Endodermal cell (in vitro differentiated cells): ENCODE measurements at regions not wholly inside any gene's neighbourhood (a gene's known extent, or its start where the extent isn't known, plus 50 kb on each side); places are given as distances from the start of the nearest gene placed in this dataset.
A peak's percentile ranks its signal among the peaks of the same experiment; 100 is the strongest.

Source experiments
- DNase-seq: peaks from one replicate; pipeline ENCODE4 v3.0.0-alpha.2; 2017
- H3K27ac ChIP-seq: 2 replicates; pipeline ENCODE4 v1.5.1; 2013; ENCODE audit warnings: mild to moderate bottlenecking, low read depth, low read length, moderate library complexity
- H3K27me3 ChIP-seq: 2 replicates; pipeline ENCODE4 v1.6.1; 2013; ENCODE audit warnings: mild to moderate bottlenecking, low read length, moderate library complexity; ENCODE audit not compliant: insufficient read depth, control insufficient read depth, poor library complexity, severe bottlenecking
- H3K36me3 ChIP-seq: 2 replicates; pipeline ENCODE4 v1.7.0; 2013; ENCODE audit warnings: mild to moderate bottlenecking, low read length, moderate library complexity; ENCODE audit not compliant: control insufficient read depth, insufficient read depth
- H3K4me1 ChIP-seq: one replicate; pipeline ENCODE4 v1.7.0; 2013; ENCODE audit warnings: low read length; ENCODE audit not compliant: control insufficient read depth, insufficient read depth
- H3K4me3 ChIP-seq: 2 replicates; pipeline ENCODE4 v1.5.1; 2013; ENCODE audit warnings: mild to moderate bottlenecking, low read length, moderate library complexity
- H3K9ac ChIP-seq: 2 replicates; pipeline ENCODE4 v1.6.1; 2013; ENCODE audit warnings: mild to moderate bottlenecking, low read length, moderate library complexity; ENCODE audit not compliant: poor library complexity, severe bottlenecking; ENCODE audit errors: extremely low read depth
- H3K9me3 ChIP-seq: 2 replicates; pipeline ENCODE4 v1.6.1; 2013; ENCODE audit warnings: mild to moderate bottlenecking, low read length, moderate library complexity; ENCODE audit not compliant: control insufficient read depth
- H3K27ac Mint-ChIP-seq: 2 replicates; pipeline ENCODE4 v1.8.0; 2020; ENCODE audit warnings: mixed read lengths
- H3K27me3 Mint-ChIP-seq: 2 replicates; pipeline ENCODE4 v1.8.0; 2021; ENCODE audit warnings: mild to moderate bottlenecking, mixed read lengths; ENCODE audit not compliant: insufficient read depth
- H3K36me3 Mint-ChIP-seq: 2 replicates; pipeline ENCODE4 v1.8.0; 2020; ENCODE audit warnings: low read depth, mixed read lengths
- H3K4me1 Mint-ChIP-seq: 2 replicates; pipeline ENCODE4 v1.8.0; 2020; ENCODE audit warnings: mixed read lengths
- H3K4me3 Mint-ChIP-seq: 2 replicates; pipeline ENCODE4 v1.8.0; 2020; ENCODE audit warnings: mild to moderate bottlenecking, moderate library complexity, mixed read lengths
- H3K9me3 Mint-ChIP-seq: 2 replicates; pipeline ENCODE4 v1.8.0; 2020; ENCODE audit warnings: mild to moderate bottlenecking, mixed read lengths
- CTCF ChIP-seq: fragments of 200-600 bp; sonication (generic); conservative IDR thresholded peaks from 2 replicates; pipeline ENCODE4 v1.5.0; 2021; ENCODE audit warnings: antibody characterized with exemption, mild to moderate bottlenecking
- WGBS, 2 experiments: methylation state at CpG; one replicate each; pipeline versions ENCODE4 v1.1.5 to v1.1.7; 2013; ENCODE audit warnings: missing lambda C conversion rate in 2 of 2, mixed read lengths in 1 of 2; ENCODE audit not compliant: insufficient coverage in 1 of 2, insufficient read length in 1 of 2; 5-methylcytosine and 5-hydroxymethylcytosine counted together

- Mint-ChIP-seq H3K27ac (peak overlapping the region; percentile 97), H3K4me1 (peaks cover 5% of the 10 kb centered on the region), H3K27me3 (no peaks in the 10 kb centered on the region), H3K36me3 (peaks cover 14% of the 10 kb centered on the region), H3K4me3 (peak overlapping the region; percentile 80), H3K9me3 (peaks cover 57% of the 10 kb centered on the region)
- H3K9me3 ChIP-seq: no peaks in the 10 kb centered on the region
- no peak overlapping the region for H3K27ac ChIP-seq
- H3K4me1 ChIP-seq: no peaks in the 10 kb centered on the region
- TF ChIP-seq CTCF: no peak
- H3K27me3 ChIP-seq: no peaks in the 10 kb centered on the region
- H3K36me3 ChIP-seq: peaks cover 2% of the 10 kb centered on the region
- no peak for DNase-seq
- H3K4me3 ChIP-seq: peak overlapping the region; percentile 87
- H3K9ac ChIP-seq: peak overlapping the region; percentile 71
- 0 to 3% methylated on average over 2 to 13 of the region's 16 CpGs for WGBS, 2 experiments
These were observed 97.8 kb downstream of the ZNF674 start for GRCh38 chrX:46447384-46447783.

GRCh38 chrX:46446727-46447378 is 98.4 kb downstream of the ZNF674 start:
- Mint-ChIP-seq H3K9me3 (peaks cover 56% of the 10 kb centered on the region), H3K27ac (peak overlapping the region; percentile 97), H3K4me3 (peak overlapping the region; percentile 80), H3K27me3 (no peaks in the 10 kb centered on the region), H3K4me1 (peaks cover 5% of the 10 kb centered on the region), H3K36me3 (peaks cover 8% of the 10 kb centered on the region)
- TF ChIP-seq CTCF: no peak
- H3K9ac ChIP-seq: peak overlapping the region; percentile 71
- H3K36me3 ChIP-seq: no peaks in the 10 kb centered on the region
- H3K27me3 ChIP-seq: no peaks in the 10 kb centered on the region
- DNase-seq: peak; percentile 92
- H3K4me3 ChIP-seq: peak overlapping the region; percentile 87
- H3K4me1 ChIP-seq: no peaks in the 10 kb centered on the region
- H3K27ac ChIP-seq: peak overlapping the region; percentile 94
- 0 to 1% methylated on average over 4 to 47 of the region's 51 CpGs for WGBS, 2 experiments
- H3K9me3 ChIP-seq: no peaks in the 10 kb centered on the region

GRCh38 chrX:46444011-46444410 is 101.2 kb downstream of the ZNF674 start:
- H3K27ac Mint-ChIP-seq: no peak overlapping the region
- no peaks in the 10 kb centered on the region for H3K27me3 Mint-ChIP-seq
- H3K4me3 Mint-ChIP-seq: no peak overlapping the region
- H3K27ac ChIP-seq: no peak overlapping the region
- H3K9me3 ChIP-seq: no peaks in the 10 kb centered on the region
- H3K27me3 ChIP-seq: no peaks in the 10 kb centered on the region
- no peaks in the 10 kb centered on the region for H3K4me1 ChIP-seq
- H3K4me3 ChIP-seq: no peak overlapping the region
- H3K36me3 Mint-ChIP-seq: no peaks in the 10 kb centered on the region
- H3K4me1 Mint-ChIP-seq: peaks cover 5% of the 10 kb centered on the region
- H3K9me3 Mint-ChIP-seq: peaks cover 71% of the 10 kb centered on the region
- no peak for TF ChIP-seq CTCF
- H3K36me3 ChIP-seq: no peaks in the 10 kb centered on the region
- H3K9ac ChIP-seq: no peak overlapping the region
- DNase-seq: peak; percentile 50
